NB4 (cell line): ENCODE measurements at regions not wholly inside any gene's neighbourhood (a gene's known extent, or its start where the extent isn't known, plus 50 kb on each side); places are given as distances from the start of the nearest gene placed in this dataset.

Source experiments
- DNase-seq: peaks from one replicate; pipeline ENCODE4 v3.0.0; 2010; ENCODE audit warnings: low read depth
- H3K4me3 ChIP-seq: one replicate; pipeline ENCODE4 v1.5.1; 2011; ENCODE audit warnings: mild to moderate bottlenecking, low read depth, low read length, moderate library complexity
- CTCF ChIP-seq: IDR thresholded peaks from one replicate; pipeline ENCODE4 v1.5.1; 2012; ENCODE audit warnings: low read depth, low read length
- MYC ChIP-seq: IDR thresholded peaks from 2 replicates; pipeline ENCODE4 v1.6.1; 2011; ENCODE audit warnings: low read depth, low read length
- POLR2A ChIP-seq: IDR thresholded peaks from 2 replicates; pipeline ENCODE4 v1.6.1; 2011; ENCODE audit warnings: mild to moderate bottlenecking; ENCODE audit not compliant: insufficient read length; ENCODE audit errors: extremely low read depth
- TF ChIP-seq, protein P1 (sequence below): IDR thresholded peaks from 2 replicates; pipeline ENCODE4 v1.6.1; 2011; ENCODE audit warnings: low read depth, low read length

- H3K4me3 ChIP-seq, result no peak overlapping the region
- TF ChIP-seq MYC (no peak), CTCF (no peak), POLR2A (no peak)
- TF ChIP-seq, protein P1, sequence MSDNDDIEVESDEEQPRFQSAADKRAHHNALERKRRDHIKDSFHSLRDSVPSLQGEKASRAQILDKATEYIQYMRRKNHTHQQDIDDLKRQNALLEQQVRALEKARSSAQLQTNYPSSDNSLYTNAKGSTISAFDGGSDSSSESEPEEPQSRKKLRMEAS, result no peak
- no peak for DNase-seq
These were observed 400.3 kb upstream of the HNRNPA3 start for GRCh38 chr2:176812246-176812775.

DNA sequence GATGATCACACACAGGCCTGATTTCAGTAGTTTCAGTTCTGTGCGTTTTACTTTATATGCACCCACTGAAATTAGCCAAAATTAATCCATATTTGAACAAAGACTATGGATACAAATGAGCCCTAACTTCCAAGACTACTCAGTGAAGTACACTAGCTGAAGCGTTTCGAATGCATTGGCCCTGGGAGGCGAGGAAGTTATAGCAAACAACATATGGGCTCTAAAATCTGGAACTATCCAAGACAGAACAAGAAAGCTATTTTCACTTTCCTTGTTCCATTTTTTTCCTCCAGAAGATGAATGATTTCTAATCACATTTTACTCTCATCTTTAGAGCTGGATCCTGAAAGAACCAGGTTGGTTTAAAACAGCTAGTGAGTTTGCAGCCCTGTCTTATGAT lies 399.4 kb upstream of the HNRNPA3 start:
- H3K4me3 ChIP-seq, result no peak overlapping the region
- DNase-seq, result no peak
- TF ChIP-seq MYC (no peak), CTCF (no peak), POLR2A (no peak)
- TF ChIP-seq, protein P1, result no peak

DNA sequence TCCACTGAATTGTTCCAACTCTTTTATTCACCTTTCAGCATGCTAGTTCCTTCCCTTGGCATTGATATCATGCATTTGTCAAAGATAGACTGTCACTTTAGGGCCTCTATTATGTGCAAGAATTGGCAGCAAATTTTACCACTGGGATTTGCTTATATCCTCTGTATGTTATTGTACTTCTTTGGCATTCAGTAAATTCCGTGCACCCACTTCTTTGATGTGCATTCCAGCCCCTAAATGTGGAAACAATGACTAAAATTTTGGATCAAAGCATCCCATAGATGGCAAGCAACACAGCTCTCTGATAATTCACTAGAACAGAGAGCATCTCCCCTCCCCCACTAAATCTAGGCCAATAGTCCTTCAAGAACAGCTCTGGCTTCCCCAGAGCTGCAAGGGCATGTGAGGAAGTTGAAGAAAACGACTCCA lies 399.0 kb upstream of the HNRNPA3 start:
- TF ChIP-seq CTCF, result no peak
- no peak for TF ChIP-seq POLR2A
- no peak for TF ChIP-seq MYC
- TF ChIP-seq, protein P1, result no peak
- DNase-seq, result no peak
- no peak overlapping the region for H3K4me3 ChIP-seq

GRCh38 chr2:176814274-176814673 lies 398.3 kb upstream of the HNRNPA3 start:
- DNase-seq, result no peak
- H3K4me3 ChIP-seq, result no peak overlapping the region
- TF ChIP-seq CTCF, result no peak
- TF ChIP-seq POLR2A, result no peak
- no peak for TF ChIP-seq MYC
- TF ChIP-seq, protein P1, result no peak

- no peak overlapping the region for H3K4me3 ChIP-seq
- peak; percentile 34 for DNase-seq
- TF ChIP-seq MYC (no peak), CTCF (peak; percentile 24), POLR2A (no peak)
- TF ChIP-seq, protein P1, result no peak
These were observed 397.7 kb upstream of the HNRNPA3 start for GRCh38 chr2:176814740-176815367.
